Left lobe of liver (tissue), 2 donors: ENCODE measurements at regions not wholly inside any gene's neighbourhood (a gene's known extent, or its start where the extent isn't known, plus 50 kb on each side); places are given as distances from the start of the nearest gene placed in this dataset.

ENCODE experiments used
- ATAC-seq: fragments of 200-7000 bp; cut with Tn5 transposase; one replicate; pipeline ENCODE4 v1.9.1; 2020; ENCODE audit warnings: mild to moderate bottlenecking, moderate library complexity
- DNase-seq: peaks from one replicate; pipeline ENCODE4 v3.0.0-alpha.2; 2020; ENCODE audit warnings: low spot score
- donor health status: DM: no; HTN: no; CAD: no; lungs with moderate emphysema.
- donor health status: DM: no; HTN: yes; CAD: no.

DNA sequence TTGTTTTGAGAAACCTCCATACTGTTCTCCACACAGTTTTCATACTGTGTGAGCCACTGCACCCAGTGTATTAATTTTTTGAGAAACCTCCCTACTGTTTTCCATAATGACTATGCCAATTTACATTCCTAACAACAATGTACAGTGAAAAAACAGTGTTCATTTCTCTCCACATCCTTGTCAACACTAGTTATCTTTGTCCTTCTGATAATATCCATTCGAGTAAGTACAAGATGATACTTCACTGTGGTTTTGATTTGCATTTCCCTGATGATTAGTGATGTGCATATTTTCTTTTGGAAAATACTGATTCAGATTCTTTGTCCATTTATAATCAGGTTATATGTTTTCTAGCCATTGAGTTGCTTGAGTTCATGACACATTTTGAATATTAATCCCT lies 462.0 kb downstream of the CDH11 start:
- DNase-seq (no peak), ATAC-seq (no peak)

DNA sequence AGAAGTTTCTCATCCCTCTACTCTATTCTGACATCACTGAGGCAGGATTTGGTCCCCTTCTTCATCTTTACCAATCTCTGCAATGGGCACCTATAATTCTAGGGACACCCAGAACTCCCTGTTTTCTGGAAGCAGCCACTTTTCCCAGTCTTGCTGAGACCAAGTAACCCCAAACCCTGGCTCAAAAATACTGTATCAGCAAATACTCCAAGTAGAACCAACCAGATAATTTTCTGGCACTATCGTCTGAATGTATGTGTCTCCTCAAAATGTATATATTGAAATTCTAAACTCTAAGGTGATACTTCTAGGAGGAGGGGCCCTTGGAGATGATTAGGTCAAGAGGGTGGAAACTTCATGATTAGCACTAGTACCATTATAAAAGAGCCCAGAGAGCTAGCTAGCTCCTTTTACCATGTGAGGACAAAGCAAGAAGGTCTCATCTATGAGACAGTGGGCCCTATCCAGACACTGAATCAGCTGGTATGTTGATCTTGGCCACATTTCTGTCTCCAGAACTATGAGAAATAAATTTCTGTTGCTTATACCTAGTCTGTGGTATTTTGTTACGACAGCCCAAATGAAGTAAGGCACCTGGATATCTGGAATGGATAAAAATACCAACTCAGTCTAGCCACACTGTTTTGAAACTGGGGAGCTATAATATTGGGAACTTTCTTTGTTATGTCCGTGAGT lies 464.4 kb downstream of the CDH11 start:
- DNase-seq, result no peak
- no peak for ATAC-seq

- ATAC-seq (no peak), DNase-seq (no peak)
These were observed 465.4 kb downstream of the CDH11 start for GRCh38 chr16:64656471-64656870.

DNA sequence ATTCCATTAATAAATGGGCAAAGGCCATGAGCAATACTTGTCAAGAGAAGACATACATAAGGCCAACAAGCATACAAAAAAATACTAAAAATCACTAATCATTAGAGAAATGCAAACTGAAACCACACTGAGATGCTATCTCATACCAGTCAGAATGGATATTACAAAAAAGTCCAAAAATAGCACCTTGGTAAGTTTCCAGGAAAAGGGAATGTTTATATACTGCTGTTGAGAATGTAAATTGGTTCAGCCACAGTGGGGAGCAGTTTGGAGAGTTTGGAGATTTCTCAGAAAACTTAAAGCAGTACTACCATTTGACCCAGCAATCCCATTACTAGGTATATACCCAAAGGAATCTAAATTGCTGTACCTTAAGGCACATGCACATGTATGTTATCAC lies 467.7 kb downstream of the CDH11 start:
- DNase-seq, result no peak
- no peak for ATAC-seq

DNA sequence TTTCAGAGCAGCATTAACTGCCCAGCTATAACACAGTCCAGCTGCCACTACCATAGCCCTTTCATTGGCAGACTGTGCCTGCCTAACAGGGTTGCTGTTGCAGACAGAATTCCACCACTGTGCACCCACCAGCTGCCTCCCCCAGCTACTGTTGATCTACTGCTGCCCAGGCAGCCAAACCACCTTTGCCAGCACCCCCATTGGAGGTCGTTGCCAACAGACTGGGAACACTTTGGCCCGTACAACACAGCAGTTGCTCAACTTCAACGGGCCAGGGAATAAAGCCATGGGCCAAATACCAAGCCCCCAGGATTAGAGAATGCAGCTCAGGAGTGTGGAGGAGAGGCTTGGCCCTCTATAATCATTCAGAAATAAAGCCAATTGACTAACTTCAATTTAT lies 473.6 kb downstream of the CDH11 start:
- DNase-seq, result no peak
- ATAC-seq, result no peak

GRCh38 chr16:64641343-64641742 lies 480.5 kb downstream of the CDH11 start:
- DNase-seq, result no peak
- ATAC-seq, result no peak

DNA sequence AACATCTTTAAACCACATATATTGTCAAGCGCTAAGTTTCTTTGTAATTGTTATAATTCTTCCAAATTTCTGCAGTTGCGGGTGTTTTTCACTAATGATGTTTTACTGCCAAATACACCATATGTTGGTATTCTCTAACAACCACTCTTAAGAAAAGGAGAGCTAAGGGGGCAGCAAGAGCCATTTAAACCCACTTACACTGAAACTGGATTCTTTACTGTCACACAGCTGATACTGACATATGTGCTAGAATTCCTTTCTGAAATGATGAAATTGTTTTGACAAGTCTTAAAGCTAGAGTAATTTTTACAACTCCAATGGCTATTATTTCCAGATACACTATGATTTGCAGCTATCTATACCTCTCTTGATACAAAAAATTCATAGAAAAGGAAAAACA lies 483.1 kb downstream of the CDH11 start:
- no peak for DNase-seq

DNA sequence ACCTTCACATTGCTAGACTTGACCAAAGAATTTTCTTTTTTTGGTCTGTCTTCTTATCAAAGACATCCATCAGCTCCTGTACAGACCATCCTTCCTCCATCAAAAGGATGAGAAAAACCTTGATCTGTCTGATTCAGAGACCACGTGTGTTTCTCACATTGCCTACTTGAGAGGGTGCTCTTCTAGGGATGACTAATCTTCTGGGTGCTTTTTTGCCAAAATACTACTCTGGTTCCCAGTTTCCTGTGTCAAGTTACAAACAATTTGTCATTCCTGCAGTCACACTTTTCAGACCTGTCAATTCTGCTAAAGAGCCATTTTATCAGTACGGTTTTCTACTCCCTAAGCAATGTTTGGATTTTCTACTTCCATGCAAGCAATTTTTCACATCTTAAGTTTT lies 492.2 kb downstream of the CDH11 start:
- DNase-seq (no peak), ATAC-seq (no peak)

More for the DNA sequence above, 483.1 kb downstream of the CDH11 start:
- no peak for ATAC-seq

DNA sequence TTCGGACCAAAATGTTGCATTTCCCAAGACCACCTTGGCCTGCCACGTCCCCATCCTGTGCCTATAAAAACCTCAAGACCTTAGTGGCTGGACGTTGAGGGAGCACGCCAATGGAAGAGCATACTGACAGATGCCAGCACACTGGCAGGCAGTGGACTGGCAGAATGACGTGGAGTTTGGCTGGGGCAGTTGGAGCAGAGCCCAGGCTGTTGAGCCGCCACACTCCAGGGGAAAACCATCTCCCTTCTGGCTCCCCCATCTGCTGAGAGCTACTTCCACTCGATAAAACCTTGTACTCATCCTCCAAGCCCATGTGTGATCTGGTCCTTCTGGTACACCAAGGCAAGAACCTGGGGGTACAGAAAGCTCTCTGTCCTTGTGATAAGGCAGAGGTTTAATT lies 494.1 kb downstream of the CDH11 start:
- ATAC-seq, result no peak
- peak; percentile 39 for DNase-seq

- no peak for ATAC-seq
- no peak for DNase-seq
These were observed 494.6 kb downstream of the CDH11 start for GRCh38 chr16:64627288-64627687.

DNA sequence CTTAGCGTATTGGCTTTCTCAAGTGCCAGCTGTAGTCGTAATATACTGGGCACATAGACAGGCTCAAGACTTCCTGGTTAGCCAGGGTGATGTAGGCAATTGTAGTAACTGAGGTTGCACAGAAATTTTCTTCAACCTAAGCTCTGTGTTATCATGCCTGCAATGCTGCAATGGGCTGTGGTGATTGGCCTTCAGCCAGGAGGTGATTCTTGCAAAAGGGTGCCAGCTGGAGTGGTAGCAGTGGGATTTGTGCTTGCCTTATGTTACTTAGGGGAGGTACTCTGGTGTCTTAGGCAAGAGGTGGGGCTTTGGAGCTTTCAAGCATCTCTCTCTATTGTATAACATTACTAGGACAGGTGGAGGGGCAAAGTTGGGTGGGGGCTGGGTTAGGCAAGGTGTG lies 495.1 kb downstream of the CDH11 start:
- no peak for DNase-seq
- no peak for ATAC-seq

- no peak for ATAC-seq
- DNase-seq, result no peak
These were observed 500.2 kb downstream of the CDH11 start for GRCh38 chr16:64621616-64622015.

GRCh38 chr16:64617836-64618476 lies 503.9 kb downstream of the CDH11 start:
- DNase-seq (no peak), ATAC-seq (no peak)

DNA sequence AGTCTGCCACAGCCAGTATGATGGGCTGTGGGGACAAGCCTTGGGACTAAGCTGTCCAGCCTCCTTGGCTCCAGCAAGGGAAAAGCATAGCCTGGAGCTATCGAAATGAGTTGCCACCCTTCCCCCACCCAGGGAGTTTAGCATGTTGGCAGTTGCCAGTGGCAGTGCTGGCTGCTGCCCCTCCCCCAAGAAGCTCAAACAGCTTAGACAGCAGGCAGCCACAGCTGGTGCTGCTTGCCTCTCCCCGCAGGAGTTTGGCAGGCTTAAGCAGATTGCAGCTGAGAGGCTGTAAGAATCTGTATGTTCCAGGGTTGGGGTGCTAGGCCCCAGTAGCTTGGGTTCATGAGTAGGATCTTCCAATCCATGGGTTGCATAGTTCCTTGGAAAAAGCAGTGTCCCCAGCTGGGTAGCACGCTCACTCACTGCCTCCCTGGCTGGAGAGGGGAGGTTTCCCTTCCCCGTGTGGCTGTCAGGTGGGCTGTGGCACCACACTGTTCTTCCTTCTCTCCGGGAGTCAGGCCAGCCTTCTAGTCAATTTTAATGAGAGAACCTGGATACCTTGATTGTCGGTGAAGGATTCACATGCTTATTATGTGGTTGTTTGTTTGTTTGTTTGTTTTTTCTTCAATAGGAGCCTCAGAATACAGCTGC lies 506.1 kb downstream of the CDH11 start:
- ATAC-seq (no peak), DNase-seq (no peak)

GRCh38 chr16:64596196-64596595 lies 525.7 kb downstream of the CDH11 start:
- DNase-seq (no peak), ATAC-seq (no peak)

DNA sequence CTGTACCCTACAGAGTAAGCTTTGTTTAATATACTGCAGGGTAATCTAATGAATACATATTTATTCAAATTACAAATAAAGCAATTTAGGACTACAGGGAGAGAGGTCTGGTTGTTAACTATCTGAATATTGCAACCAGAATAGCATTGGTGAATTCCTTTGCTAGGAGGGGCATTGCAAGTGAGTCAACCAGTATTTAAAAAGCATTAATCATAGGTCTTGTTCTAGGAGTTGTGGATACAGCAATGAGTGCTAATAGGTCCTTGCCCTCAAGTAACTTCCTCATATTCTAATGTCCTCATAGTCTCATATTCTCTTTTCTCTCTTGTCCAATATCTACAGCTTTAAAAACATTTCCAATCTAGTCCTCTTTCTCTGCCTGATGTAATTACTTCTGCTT lies 531.4 kb downstream of the CDH11 start:
- DNase-seq, result no peak
- no peak for ATAC-seq

DNA sequence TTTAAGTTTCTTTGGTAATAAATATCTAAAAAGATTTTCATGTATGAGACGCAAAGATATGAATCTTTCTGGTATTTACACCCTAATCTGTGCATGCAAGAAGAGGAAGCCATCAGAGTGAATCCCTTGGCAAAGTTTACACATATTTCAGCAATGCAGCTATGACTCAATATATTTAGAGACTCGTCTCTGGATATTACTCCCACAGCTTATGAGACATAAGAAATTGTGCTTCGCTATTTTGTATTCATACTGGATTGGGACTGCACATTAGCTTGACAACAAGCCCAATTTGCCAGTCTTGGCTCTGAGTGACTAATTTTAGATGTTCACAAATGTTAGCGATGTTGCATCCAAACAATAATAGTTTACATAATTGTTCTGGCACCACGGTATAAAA lies 532.0 kb downstream of the CDH11 start:
- no peak for ATAC-seq
- no peak for DNase-seq

- no peak for DNase-seq
- no peak for ATAC-seq
These were observed 535.1 kb downstream of the CDH11 start for GRCh38 chr16:64586781-64587180.

- DNase-seq (no peak), ATAC-seq (no peak)
These were observed 536.5 kb downstream of the CDH11 start for GRCh38 chr16:64585367-64585766.

GRCh38 chr16:64580558-64580957 lies 541.3 kb downstream of the CDH11 start:
- DNase-seq, result no peak
- no peak for ATAC-seq

GRCh38 chr16:64579712-64580111 lies 542.2 kb downstream of the CDH11 start:
- no peak for DNase-seq
- ATAC-seq, result no peak

GRCh38 chr16:64545768-64546167 lies 576.1 kb downstream of the CDH11 start:
- DNase-seq, result no peak

More at GRCh38 chr16:64545768-64546167, 576.1 kb downstream of the CDH11 start:
- no peak for ATAC-seq
